ENCODE measurements at regions not wholly inside any gene's neighbourhood (a gene's known extent, or its start where the extent isn't known, plus 50 kb on each side); places are given as distances from the start of the nearest gene placed in this dataset.

DNA sequence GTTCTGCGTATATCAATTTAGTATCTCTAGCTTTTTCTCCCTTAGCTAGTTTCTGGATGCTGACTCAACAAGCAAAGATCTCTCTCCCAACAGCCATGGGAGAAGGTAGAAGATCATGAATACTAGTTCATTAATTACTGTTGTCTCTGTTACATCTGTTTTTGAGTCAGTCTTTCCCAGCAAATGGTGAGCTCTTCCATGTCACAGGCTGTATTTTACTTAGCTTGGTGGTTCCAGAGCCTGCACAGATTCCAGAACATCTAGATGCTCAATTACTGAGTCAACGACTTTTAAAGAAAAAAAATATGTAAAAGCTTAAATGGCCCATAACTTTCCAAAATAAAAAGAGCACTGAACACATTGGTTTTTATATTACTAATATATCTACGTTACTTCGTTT, 307.2 kb downstream of the NSG2 start:
- Histone ChIP-seq H3K36me3 (ENCODE audit: control insufficient read depth in 2 of 2, extremely low read depth in 1 of 2, insufficient read depth in 2 of 2, low read length in 2 of 2) (no peaks in the 10 kb centered on the region), H3K4me1 (ENCODE audit: control insufficient read depth, extremely low read depth, insufficient read depth, low read length) (no peaks in the 10 kb centered on the region), H3K9ac (replicated peaks; ENCODE audit: extremely low read depth, insufficient read depth, low read length) (no peak overlapping the region), H3K27me3 (ENCODE audit: control insufficient read depth in 2 of 2, insufficient read depth in 2 of 2, low read length in 2 of 2) (no peaks in the 10 kb centered on the region), H4K20me1 (replicated peaks; ENCODE audit: control insufficient read depth, extremely low read depth, insufficient read depth, low read length) (no peaks in the 10 kb centered on the region), H3K9me1 (replicated peaks; ENCODE audit: control insufficient read depth, extremely low read depth, insufficient read depth, low read length) (no peaks in the 10 kb centered on the region), H3K4me2 (ENCODE audit: insufficient read depth, low read length) (no peak overlapping the region), H3K27ac (ENCODE audit: insufficient read depth, low read depth, low read length) (no peak overlapping the region), H2AFZ (ENCODE audit: low read depth, low read length) (no peak overlapping the region), H3K79me2 (ENCODE audit: control insufficient read depth, insufficient read depth, low read length) (no peaks in the 10 kb centered on the region), H3K4me3 (replicated peaks in 1 of 3; ENCODE audit: insufficient read depth in 1 of 3, low read depth in 1 of 3, low read length in 3 of 3) (no peak overlapping the region), H3K9me3 (replicated peaks; ENCODE audit: control insufficient read depth, insufficient read depth, low read length) (peaks cover 3% of the 10 kb centered on the region)
- FAIRE-seq (no peak), DNase-seq (ENCODE audit: low read depth, low spot score) (no peak)
- intact Hi-C loops (cut with micrococcal nuclease): no loop called here
- TF ChIP-seq POLR2A (IDR thresholded peaks at IDR 0.05; ENCODE audit: low read depth, low read length): no peak
- TF ChIP-seq FOS (IDR thresholded peaks at IDR 0.05; ENCODE audit: borderline replicate concordance, insufficient read depth, low read length): no peak
- TF ChIP-seq MYC (IDR thresholded peaks at IDR 0.05; ENCODE audit: low read depth, low read length): no peak
- no peak for TF ChIP-seq POLR2AphosphoS5 (IDR thresholded peaks at IDR 0.05; ENCODE audit: insufficient read depth, low read depth, low read length)
- no TSS peak for BruUV-seq (replicated peaks)
- ChIA-PET CTCF (no interaction called here), POLR2A (no interaction called here)
- dilution Hi-C loops (cut with MboI; ENCODE audit: extremely low pct_ligation_motif_present, low sequenced_read_pairs): no loop called here

GRCh38 chr5:174354571-174354970, 309.1 kb downstream of the NSG2 start:
- intact Hi-C loops (cut with micrococcal nuclease): no loop called here
- H2AFZ ChIP-seq (ENCODE audit: low read depth, low read length): no peak overlapping the region
- ChIA-PET POLR2A (no interaction called here), CTCF (no interaction called here)
- no peaks in the 10 kb centered on the region for H4K20me1 ChIP-seq (replicated peaks; ENCODE audit: control insufficient read depth, extremely low read depth, insufficient read depth, low read length)
- TF ChIP-seq MYC (IDR thresholded peaks at IDR 0.05; ENCODE audit: low read depth, low read length) (no peak), MAX (IDR thresholded peaks at IDR 0.05; ENCODE audit: insufficient read depth, insufficient read length) (no peak), JUN (IDR thresholded peaks at IDR 0.05; ENCODE audit: borderline replicate concordance, insufficient read depth, insufficient read length, low read depth) (no peak), CTCF (IDR thresholded peaks at IDR 0.05; ENCODE audit: extremely low read depth in 1 of 2, insufficient read depth in 1 of 2, low read depth in 1 of 2, low read length in 2 of 2) (no peak), EZH2 (IDR thresholded peaks at IDR 0.05; ENCODE audit: borderline replicate concordance, low read depth, low read length, severe bottlenecking) (no peak), POLR2AphosphoS5 (IDR thresholded peaks at IDR 0.05; ENCODE audit: insufficient read depth, low read depth, low read length) (no peak), POLR2A (IDR thresholded peaks at IDR 0.05; ENCODE audit: low read depth, low read length) (no peak), GATA2 (IDR thresholded peaks at IDR 0.05; ENCODE audit: insufficient read depth, insufficient read length, low read depth, low read length) (no peak), FOS (IDR thresholded peaks at IDR 0.05; ENCODE audit: borderline replicate concordance, insufficient read depth, low read length) (no peak)
- no peaks in the 10 kb centered on the region for H3K4me1 ChIP-seq (ENCODE audit: control insufficient read depth, extremely low read depth, insufficient read depth, low read length)
- H3K4me2 ChIP-seq (ENCODE audit: insufficient read depth, low read length): no peak overlapping the region
- no peaks in the 10 kb centered on the region for H3K27me3 ChIP-seq (ENCODE audit: control insufficient read depth in 2 of 2, insufficient read depth in 2 of 2, low read length in 2 of 2)
- H3K79me2 ChIP-seq (ENCODE audit: control insufficient read depth, insufficient read depth, low read length): no peaks in the 10 kb centered on the region
- DNase-seq (ENCODE audit: low read depth, low spot score): no peak
- BruUV-seq (replicated peaks): no TSS peak
- no peak overlapping the region for H3K27ac ChIP-seq (ENCODE audit: insufficient read depth, low read depth, low read length)
- no peak for FAIRE-seq
- peaks cover 3% of the 10 kb centered on the region for H3K9me3 ChIP-seq (replicated peaks; ENCODE audit: control insufficient read depth, insufficient read depth, low read length)
- H3K36me3 ChIP-seq (ENCODE audit: control insufficient read depth in 2 of 2, extremely low read depth in 1 of 2, insufficient read depth in 2 of 2, low read length in 2 of 2): no peaks in the 10 kb centered on the region
- dilution Hi-C loops (cut with MboI; ENCODE audit: extremely low pct_ligation_motif_present, low sequenced_read_pairs): no loop called here
- no peak overlapping the region for H3K4me3 ChIP-seq (replicated peaks in 1 of 3; ENCODE audit: insufficient read depth in 1 of 3, low read depth in 1 of 3, low read length in 3 of 3)
- no peaks in the 10 kb centered on the region for H3K9me1 ChIP-seq (replicated peaks; ENCODE audit: control insufficient read depth, extremely low read depth, insufficient read depth, low read length)
- H3K9ac ChIP-seq (replicated peaks; ENCODE audit: extremely low read depth, insufficient read depth, low read length): no peak overlapping the region
